Suprapubic skin (tissue), 3 donors: ENCODE measurements at regions not wholly inside any gene's neighbourhood (a gene's known extent, or its start where the extent isn't known, plus 50 kb on each side); places are given as distances from the start of the nearest gene placed in this dataset.

Source experiments
- CTCF ChIP-seq, 2 donors: fragments of 200-600 bp in 1 of 2; fragments of 450-650 bp in 1 of 2; sonication (generic) in 1 of 2; IDR thresholded peaks; one replicate each; pipeline ENCODE4 v1.5.1; 2016 to 2019; ENCODE audit warnings: antibody characterized with exemption in 2 of 2, mild to moderate bottlenecking in 1 of 2, moderate library complexity in 1 of 2
- POLR2A ChIP-seq, 2 donors: fragments of 450-650 bp; IDR thresholded peaks; one replicate each; pipeline ENCODE4 v1.6.1; 2017; ENCODE audit warnings: antibody characterized with exemption in 2 of 2, mild to moderate bottlenecking in 2 of 2, moderate library complexity in 2 of 2

- TF ChIP-seq CTCF (IDR thresholded peaks at IDR 0.05) (no peak), POLR2A (IDR thresholded peaks at IDR 0.05) (no peak)
These were observed 829.5 kb downstream of the VGLL3 start for GRCh38 chr3:86161493-86161892.
